GM23338 (cell line): ENCODE measurements at regions not wholly inside any gene's neighbourhood (a gene's known extent, or its start where the extent isn't known, plus 50 kb on each side); places are given as distances from the start of the nearest gene placed in this dataset.

Experiments used
- ATAC-seq: fragments of 200-7000 bp; cut with Tn5 transposase; 3 replicates; pipeline ENCODE4 v1.9.1; 2020
- DNase-seq: peaks from one replicate; pipeline ENCODE4 v3.0.0-alpha.2; 2015; ENCODE audit warnings: low spot score
- H2AFZ ChIP-seq: fragments of 200-600 bp; sonication (generic); 2 replicates; pipeline ENCODE4 v1.8.0; 2016; ENCODE audit warnings: antibody characterized with exemption, mild to moderate bottlenecking, moderate library complexity
- H3F3A ChIP-seq: fragments of 200-600 bp; sonication (generic); replicated peaks from 2 replicates; pipeline ENCODE4 v1.8.0; 2017; ENCODE audit warnings: antibody characterized with exemption, mixed run types, low read depth
- H3K27ac ChIP-seq: fragments of 200-600 bp; sonication (generic); 2 replicates; pipeline ENCODE4 v1.6.1; 2016; ENCODE audit warnings: low read depth
- H3K27me3 ChIP-seq: fragments of 200-600 bp; sonication (generic); 2 replicates; pipeline ENCODE4 v1.8.0; 2016; ENCODE audit warnings: mild to moderate bottlenecking, mixed run types, moderate library complexity; ENCODE audit not compliant: insufficient read depth
- H3K36me3 ChIP-seq: fragments of 200-600 bp; sonication (generic); 2 replicates; pipeline ENCODE4 v1.8.0; 2016; ENCODE audit warnings: mild to moderate bottlenecking; ENCODE audit not compliant: insufficient read depth
- H3K4me1 ChIP-seq: fragments of 200-600 bp; sonication (generic); 2 replicates; pipeline ENCODE4 v1.8.0; 2016; ENCODE audit warnings: mild to moderate bottlenecking, moderate library complexity; ENCODE audit not compliant: insufficient read depth
- H3K4me2 ChIP-seq: fragments of 200-600 bp; sonication (generic); 2 replicates; pipeline ENCODE4 v1.7.1; 2017; ENCODE audit warnings: mixed run types
- H3K4me3 ChIP-seq: fragments of 200-600 bp; sonication (generic); 2 replicates; pipeline ENCODE4 v1.6.1; 2016; ENCODE audit warnings: mixed run types
- H3K79me2 ChIP-seq: fragments of 200-600 bp; sonication (generic); replicated peaks from 2 replicates; pipeline ENCODE4 v1.8.0; 2017; ENCODE audit warnings: mild to moderate bottlenecking; ENCODE audit not compliant: insufficient read depth
- H3K9me2 ChIP-seq: fragments of 200-600 bp; sonication (generic); 2 replicates; pipeline ENCODE4 v1.8.0; 2017; ENCODE audit not compliant: insufficient read depth
- H4K20me1 ChIP-seq: fragments of 200-600 bp; sonication (generic); replicated peaks from 2 replicates; pipeline ENCODE4 v1.8.0; 2017; ENCODE audit warnings: mild to moderate bottlenecking; ENCODE audit not compliant: insufficient read depth
- H3K27ac Mint-ChIP-seq: 2 replicates; pipeline ENCODE4 v1.8.0; 2020; ENCODE audit warnings: inconsistent platforms, mild to moderate bottlenecking, moderate library complexity, mixed read lengths
- H3K27me3 Mint-ChIP-seq: 3 replicates; pipeline ENCODE4 v1.8.0; 2022; ENCODE audit warnings: low read depth, mild to moderate bottlenecking, moderate library complexity, mixed read lengths, inconsistent platforms; ENCODE audit not compliant: insufficient read depth, poor library complexity
- H3K36me3 Mint-ChIP-seq: 3 replicates; pipeline ENCODE4 v1.8.0; 2021; ENCODE audit warnings: low read depth, mild to moderate bottlenecking, inconsistent platforms, moderate library complexity, mixed read lengths
- H3K4me1 Mint-ChIP-seq: 3 replicates; pipeline ENCODE4 v1.8.0; 2020; ENCODE audit warnings: mild to moderate bottlenecking, inconsistent platforms, mixed read lengths
- H3K4me3 Mint-ChIP-seq: 3 replicates; pipeline ENCODE4 v1.8.0; 2021; ENCODE audit warnings: moderate library complexity, mild to moderate bottlenecking, inconsistent platforms, mixed read lengths
- H3K9me3 Mint-ChIP-seq: 3 replicates; pipeline ENCODE4 v1.8.0; 2020; ENCODE audit warnings: moderate library complexity, mild to moderate bottlenecking, inconsistent platforms, mixed read lengths
- CREB1 ChIP-seq: fragments of 250-450 bp; sonication (Bioruptor Pico); IDR thresholded peaks from 2 replicates; pipeline ENCODE4 v1.5.0; 2020; ENCODE audit warnings: low read depth, mild to moderate bottlenecking, moderate library complexity
- EZH2 ChIP-seq: fragments of 200-600 bp; sonication (generic); IDR thresholded peaks from one replicate; pipeline ENCODE4 v1.8.0; 2017; ENCODE audit warnings: antibody characterized with exemption, mild to moderate bottlenecking, low read depth; ENCODE audit not compliant: unreplicated experiment
- EZH2phosphoT487 ChIP-seq: fragments of 200-600 bp; sonication (generic); IDR thresholded peaks from one replicate; pipeline ENCODE4 v1.8.1; 2018; ENCODE audit warnings: antibody characterized with exemption; ENCODE audit not compliant: unreplicated experiment
- NANOG ChIP-seq: IDR thresholded peaks from 2 replicates; pipeline ENCODE4 v1.6.1; 2016; ENCODE audit warnings: antibody characterized with exemption, borderline replicate concordance
- POLR2AphosphoS5 ChIP-seq: IDR thresholded peaks from 2 replicates; pipeline ENCODE4 v1.6.1; 2016; ENCODE audit warnings: antibody characterized with exemption, low read depth
- STAT1 ChIP-seq: IDR thresholded peaks from one replicate; pipeline ENCODE4 v1.6.1; 2016; ENCODE audit warnings: antibody characterized with exemption; ENCODE audit not compliant: unreplicated experiment
- ZNF114 ChIP-seq: fragments of 250-450 bp; sonication (Bioruptor Pico); IDR thresholded peaks from 2 replicates; pipeline ENCODE4 v1.5.0; 2020; ENCODE audit warnings: mild to moderate bottlenecking, moderate library complexity
- ZNF331 ChIP-seq: fragments of 250-450 bp; sonication (Bioruptor Pico); IDR thresholded peaks from 2 replicates; pipeline ENCODE4 v1.5.0; 2020; ENCODE audit warnings: low read depth, mild to moderate bottlenecking, moderate library complexity
- TF ChIP-seq, protein P1 (sequence below): fragments of 250-450 bp; sonication (Bioruptor Pico); IDR thresholded peaks from 2 replicates; pipeline ENCODE4 v1.5.0; 2020; ENCODE audit warnings: mild to moderate bottlenecking, moderate library complexity
- TF ChIP-seq, protein P2 (sequence below): IDR thresholded peaks from 2 replicates; pipeline ENCODE4 v1.6.1; 2016; ENCODE audit warnings: antibody characterized with exemption
- TF ChIP-seq, protein P3 (sequence below): IDR thresholded peaks from one replicate; pipeline ENCODE4 v1.6.1; 2018; ENCODE audit warnings: antibody characterized with exemption; ENCODE audit not compliant: unreplicated experiment

DNA sequence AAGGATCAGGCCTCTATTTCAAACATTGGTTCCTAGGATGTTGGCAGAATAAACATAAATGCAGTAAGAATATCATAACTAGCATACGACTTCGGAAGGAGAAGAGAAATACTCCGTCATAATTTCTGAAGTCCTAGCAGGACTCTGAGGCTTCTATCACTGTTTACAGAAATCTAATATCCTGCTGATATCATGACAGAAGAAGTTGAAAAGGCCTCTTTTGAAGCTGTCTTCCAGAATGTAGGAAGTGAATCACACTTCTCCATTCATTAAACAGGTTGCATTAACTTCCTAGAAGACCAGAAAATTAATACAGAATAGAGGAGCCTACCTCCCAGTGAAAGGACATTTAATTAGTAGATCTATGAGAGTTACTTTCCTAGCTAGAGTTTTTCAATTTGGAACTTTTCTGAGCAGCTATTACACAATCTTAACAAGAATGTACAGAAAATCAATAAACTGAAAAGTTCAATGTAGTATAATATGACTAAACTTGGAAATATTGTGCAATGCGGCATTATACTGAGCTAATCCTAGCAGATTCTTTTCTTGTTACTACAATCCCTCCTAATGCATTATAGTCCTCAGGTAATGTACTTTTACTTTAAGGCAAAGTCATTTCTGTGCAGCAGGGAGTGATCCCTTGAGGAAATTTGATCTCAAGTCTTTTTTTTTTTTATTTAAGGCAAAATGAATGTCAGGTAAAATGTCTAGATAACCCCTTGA is 622.6 kb upstream of the CELF2 start:
- Histone ChIP-seq H4K20me1 (no peaks in the 10 kb centered on the region), H3K27me3 (no peaks in the 10 kb centered on the region), H2AFZ (no peak overlapping the region; the same call in 1 of the 2 replicates), H3F3A (no peaks in the 10 kb centered on the region), H3K9me2 (0 out of 2 replicates have a peak, but pooled peaks cover 11% of the 10 kb centered on the region), H3K36me3 (no peaks in the 10 kb centered on the region), H3K4me2 (no peak overlapping the region), H3K4me3 (no peak overlapping the region), H3K4me1 (no peaks in the 10 kb centered on the region), H3K79me2 (no peaks in the 10 kb centered on the region), H3K27ac (no peak overlapping the region)
- TF ChIP-seq CREB1 (CRISPR knock-in tag) (no peak), ZNF114 (no peak), STAT1 (no peak), EZH2phosphoT487 (no peak), POLR2AphosphoS5 (no peak), NANOG (no peak), ZNF331 (CRISPR knock-in tag) (no peak), EZH2 (no peak)
- TF ChIP-seq, protein P1, sequence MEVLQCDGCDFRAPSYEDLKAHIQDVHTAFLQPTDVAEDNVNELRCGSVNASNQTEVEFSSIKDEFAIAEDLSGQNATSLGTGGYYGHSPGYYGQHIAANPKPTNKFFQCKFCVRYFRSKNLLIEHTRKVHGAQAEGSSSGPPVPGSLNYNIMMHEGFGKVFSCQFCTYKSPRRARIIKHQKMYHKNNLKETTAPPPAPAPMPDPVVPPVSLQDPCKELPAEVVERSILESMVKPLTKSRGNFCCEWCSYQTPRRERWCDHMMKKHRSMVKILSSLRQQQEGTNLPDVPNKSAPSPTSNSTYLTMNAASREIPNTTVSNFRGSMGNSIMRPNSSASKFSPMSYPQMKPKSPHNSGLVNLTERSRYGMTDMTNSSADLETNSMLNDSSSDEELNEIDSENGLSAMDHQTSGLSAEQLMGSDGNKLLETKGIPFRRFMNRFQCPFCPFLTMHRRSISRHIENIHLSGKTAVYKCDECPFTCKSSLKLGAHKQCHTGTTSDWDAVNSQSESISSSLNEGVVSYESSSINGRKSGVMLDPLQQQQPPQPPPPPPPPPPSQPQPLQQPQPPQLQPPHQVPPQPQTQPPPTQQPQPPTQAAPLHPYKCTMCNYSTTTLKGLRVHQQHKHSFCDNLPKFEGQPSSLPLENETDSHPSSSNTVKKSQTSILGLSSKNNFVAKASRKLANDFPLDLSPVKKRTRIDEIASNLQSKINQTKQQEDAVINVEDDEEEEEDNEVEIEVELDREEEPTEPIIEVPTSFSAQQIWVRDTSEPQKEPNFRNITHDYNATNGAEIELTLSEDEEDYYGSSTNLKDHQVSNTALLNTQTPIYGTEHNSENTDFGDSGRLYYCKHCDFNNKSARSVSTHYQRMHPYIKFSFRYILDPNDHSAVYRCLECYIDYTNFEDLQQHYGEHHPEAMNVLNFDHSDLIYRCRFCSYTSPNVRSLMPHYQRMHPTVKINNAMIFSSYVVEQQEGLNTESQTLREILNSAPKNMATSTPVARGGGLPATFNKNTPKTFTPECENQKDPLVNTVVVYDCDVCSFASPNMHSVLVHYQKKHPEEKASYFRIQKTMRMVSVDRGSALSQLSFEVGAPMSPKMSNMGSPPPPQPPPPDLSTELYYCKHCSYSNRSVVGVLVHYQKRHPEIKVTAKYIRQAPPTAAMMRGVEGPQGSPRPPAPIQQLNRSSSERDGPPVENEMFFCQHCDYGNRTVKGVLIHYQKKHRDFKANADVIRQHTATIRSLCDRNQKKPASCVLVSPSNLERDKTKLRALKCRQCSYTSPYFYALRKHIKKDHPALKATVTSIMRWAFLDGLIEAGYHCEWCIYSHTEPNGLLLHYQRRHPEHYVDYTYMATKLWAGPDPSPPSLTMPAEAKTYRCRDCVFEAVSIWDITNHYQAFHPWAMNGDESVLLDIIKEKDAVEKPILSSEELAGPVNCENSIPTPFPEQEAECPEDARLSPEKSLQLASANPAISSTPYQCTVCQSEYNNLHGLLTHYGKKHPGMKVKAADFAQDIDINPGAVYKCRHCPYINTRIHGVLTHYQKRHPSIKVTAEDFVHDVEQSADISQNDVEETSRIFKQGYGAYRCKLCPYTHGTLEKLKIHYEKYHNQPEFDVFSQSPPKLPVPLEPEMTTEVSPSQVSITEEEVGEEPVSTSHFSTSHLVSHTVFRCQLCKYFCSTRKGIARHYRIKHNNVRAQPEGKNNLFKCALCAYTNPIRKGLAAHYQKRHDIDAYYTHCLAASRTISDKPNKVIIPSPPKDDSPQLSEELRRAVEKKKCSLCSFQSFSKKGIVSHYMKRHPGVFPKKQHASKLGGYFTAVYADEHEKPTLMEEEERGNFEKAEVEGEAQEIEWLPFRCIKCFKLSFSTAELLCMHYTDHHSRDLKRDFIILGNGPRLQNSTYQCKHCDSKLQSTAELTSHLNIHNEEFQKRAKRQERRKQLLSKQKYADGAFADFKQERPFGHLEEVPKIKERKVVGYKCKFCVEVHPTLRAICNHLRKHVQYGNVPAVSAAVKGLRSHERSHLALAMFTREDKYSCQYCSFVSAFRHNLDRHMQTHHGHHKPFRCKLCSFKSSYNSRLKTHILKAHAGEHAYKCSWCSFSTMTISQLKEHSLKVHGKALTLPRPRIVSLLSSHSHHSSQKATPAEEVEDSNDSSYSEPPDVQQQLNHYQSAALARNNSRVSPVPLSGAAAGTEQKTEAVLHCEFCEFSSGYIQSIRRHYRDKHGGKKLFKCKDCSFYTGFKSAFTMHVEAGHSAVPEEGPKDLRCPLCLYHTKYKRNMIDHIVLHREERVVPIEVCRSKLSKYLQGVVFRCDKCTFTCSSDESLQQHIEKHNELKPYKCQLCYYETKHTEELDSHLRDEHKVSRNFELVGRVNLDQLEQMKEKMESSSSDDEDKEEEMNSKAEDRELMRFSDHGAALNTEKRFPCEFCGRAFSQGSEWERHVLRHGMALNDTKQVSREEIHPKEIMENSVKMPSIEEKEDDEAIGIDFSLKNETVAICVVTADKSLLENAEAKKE (CRISPR knock-in tag), result no peak
- TF ChIP-seq, protein P2, sequence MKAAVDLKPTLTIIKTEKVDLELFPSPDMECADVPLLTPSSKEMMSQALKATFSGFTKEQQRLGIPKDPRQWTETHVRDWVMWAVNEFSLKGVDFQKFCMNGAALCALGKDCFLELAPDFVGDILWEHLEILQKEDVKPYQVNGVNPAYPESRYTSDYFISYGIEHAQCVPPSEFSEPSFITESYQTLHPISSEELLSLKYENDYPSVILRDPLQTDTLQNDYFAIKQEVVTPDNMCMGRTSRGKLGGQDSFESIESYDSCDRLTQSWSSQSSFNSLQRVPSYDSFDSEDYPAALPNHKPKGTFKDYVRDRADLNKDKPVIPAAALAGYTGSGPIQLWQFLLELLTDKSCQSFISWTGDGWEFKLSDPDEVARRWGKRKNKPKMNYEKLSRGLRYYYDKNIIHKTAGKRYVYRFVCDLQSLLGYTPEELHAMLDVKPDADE, result no peak
- TF ChIP-seq, protein P3, sequence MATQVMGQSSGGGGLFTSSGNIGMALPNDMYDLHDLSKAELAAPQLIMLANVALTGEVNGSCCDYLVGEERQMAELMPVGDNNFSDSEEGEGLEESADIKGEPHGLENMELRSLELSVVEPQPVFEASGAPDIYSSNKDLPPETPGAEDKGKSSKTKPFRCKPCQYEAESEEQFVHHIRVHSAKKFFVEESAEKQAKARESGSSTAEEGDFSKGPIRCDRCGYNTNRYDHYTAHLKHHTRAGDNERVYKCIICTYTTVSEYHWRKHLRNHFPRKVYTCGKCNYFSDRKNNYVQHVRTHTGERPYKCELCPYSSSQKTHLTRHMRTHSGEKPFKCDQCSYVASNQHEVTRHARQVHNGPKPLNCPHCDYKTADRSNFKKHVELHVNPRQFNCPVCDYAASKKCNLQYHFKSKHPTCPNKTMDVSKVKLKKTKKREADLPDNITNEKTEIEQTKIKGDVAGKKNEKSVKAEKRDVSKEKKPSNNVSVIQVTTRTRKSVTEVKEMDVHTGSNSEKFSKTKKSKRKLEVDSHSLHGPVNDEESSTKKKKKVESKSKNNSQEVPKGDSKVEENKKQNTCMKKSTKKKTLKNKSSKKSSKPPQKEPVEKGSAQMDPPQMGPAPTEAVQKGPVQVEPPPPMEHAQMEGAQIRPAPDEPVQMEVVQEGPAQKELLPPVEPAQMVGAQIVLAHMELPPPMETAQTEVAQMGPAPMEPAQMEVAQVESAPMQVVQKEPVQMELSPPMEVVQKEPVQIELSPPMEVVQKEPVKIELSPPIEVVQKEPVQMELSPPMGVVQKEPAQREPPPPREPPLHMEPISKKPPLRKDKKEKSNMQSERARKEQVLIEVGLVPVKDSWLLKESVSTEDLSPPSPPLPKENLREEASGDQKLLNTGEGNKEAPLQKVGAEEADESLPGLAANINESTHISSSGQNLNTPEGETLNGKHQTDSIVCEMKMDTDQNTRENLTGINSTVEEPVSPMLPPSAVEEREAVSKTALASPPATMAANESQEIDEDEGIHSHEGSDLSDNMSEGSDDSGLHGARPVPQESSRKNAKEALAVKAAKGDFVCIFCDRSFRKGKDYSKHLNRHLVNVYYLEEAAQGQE, result no peak
- no peaks in the 10 kb centered on the region for H3K27me3 Mint-ChIP-seq
- no peak for DNase-seq
- no peak for ATAC-seq
- no peaks in the 10 kb centered on the region for H3K4me1 Mint-ChIP-seq
- H3K9me3 Mint-ChIP-seq, result peaks cover 6% of the 10 kb centered on the region
- H3K27ac Mint-ChIP-seq, result no peak overlapping the region
- H3K36me3 Mint-ChIP-seq, result no peaks in the 10 kb centered on the region
- no peak overlapping the region for H3K4me3 Mint-ChIP-seq
